H54 (cell line): ENCODE measurements at regions not wholly inside any gene's neighbourhood (a gene's known extent, or its start where the extent isn't known, plus 50 kb on each side); places are given as distances from the start of the nearest gene placed in this dataset.
"Not testable (repeated sequence)": the region's sequence is repeated elsewhere in the genome, so short reads cannot be mapped to it uniquely, and the experiment has no call there.

Experiments used
- DNase-seq: peaks from one replicate; pipeline ENCODE4 v3.0.0; 2011; ENCODE audit warnings: low spot score, mixed read lengths; ENCODE audit not compliant: insufficient read length
- FAIRE-seq: peaks from 3 replicates; lab custom pipeline; 2011; peaks lifted over from hg19 to GRCh38; lab: Jason Lieb, UNC
- POLR2A ChIP-seq: IDR thresholded peaks from 2 replicates; pipeline ENCODE4 v1.6.1; 2011; ENCODE audit warnings: low read depth, mild to moderate bottlenecking, low read length

- FAIRE-seq: peak; percentile 81
These were observed 114.5 kb upstream of the SYT13 start for GRCh38 chr11:45400591-45400990.

DNA sequence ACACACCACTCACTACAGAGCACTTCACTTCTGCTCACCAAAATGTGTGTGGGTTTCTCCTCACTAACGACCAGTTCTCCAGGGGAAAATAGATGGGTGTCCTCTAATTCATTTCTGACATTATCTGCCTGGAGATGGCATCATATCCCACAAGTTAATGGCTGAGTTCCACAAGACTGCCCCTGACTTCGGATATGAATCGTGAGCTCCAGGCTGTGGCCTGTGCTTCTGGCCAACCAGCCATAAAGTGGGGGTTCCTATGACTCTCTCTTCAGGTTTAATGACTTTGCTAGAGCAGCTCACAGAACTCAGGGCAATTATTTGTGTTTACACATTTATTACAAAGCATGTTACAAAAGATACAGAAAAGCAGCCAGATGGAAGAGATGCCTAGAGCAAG, 113.0 kb upstream of the SYT13 start:
- DNase-seq (no peak), FAIRE-seq (no peak)
- no peak for TF ChIP-seq POLR2A

More at GRCh38 chr11:45400591-45400990, 114.5 kb upstream of the SYT13 start:
- no peak for TF ChIP-seq POLR2A
- DNase-seq: peak; percentile 67

DNA sequence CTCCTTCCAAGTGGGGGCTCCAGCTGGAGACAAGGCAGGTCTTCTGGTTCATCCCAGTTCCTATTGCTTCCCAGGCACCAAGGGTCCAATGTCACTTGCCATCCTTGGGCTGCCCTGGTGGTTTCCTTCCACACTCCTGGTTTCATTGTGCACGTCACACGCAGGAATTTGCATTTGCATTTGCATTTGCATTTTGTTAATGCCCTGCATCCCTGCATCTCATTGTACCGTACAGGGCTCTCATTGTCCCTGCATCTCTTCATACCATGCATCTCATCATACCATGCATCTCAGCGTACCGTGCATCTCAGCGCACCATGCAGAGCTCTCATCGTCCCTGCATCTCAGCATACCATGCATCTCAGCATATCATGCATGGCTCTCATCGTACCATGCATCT, 112.2 kb upstream of the SYT13 start:
- no peak for TF ChIP-seq POLR2A
- FAIRE-seq (no peak), DNase-seq (no peak)

DNA sequence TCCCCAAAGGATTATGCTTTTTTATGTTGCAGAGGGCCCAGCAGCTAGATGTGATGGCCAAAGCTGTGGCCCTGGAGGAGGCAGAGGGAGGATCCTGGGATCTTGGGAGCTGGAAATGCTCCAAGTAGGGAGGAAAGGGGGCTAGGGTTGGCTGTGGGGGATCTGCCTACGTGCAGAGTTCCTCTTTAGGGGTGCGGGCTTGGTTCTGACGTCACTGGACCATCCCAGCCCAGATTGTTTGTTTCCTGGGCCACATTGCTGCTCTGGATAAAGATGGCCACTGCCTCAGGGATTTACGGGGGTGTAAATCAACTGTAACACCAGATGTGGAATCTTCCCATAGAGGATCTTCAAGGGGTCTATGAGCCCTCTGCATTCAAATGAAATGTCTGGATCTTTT, 110.3 kb upstream of the SYT13 start:
- no peak for FAIRE-seq
- no peak for DNase-seq
- no peak for TF ChIP-seq POLR2A

- FAIRE-seq (no peak), DNase-seq (no peak)
- no peak for TF ChIP-seq POLR2A
These were observed 109.8 kb upstream of the SYT13 start for GRCh38 chr11:45395947-45396346.

- FAIRE-seq (no peak), DNase-seq (no peak)
- TF ChIP-seq POLR2A: no peak
These were observed 109.3 kb upstream of the SYT13 start for GRCh38 chr11:45395421-45395820.

DNA sequence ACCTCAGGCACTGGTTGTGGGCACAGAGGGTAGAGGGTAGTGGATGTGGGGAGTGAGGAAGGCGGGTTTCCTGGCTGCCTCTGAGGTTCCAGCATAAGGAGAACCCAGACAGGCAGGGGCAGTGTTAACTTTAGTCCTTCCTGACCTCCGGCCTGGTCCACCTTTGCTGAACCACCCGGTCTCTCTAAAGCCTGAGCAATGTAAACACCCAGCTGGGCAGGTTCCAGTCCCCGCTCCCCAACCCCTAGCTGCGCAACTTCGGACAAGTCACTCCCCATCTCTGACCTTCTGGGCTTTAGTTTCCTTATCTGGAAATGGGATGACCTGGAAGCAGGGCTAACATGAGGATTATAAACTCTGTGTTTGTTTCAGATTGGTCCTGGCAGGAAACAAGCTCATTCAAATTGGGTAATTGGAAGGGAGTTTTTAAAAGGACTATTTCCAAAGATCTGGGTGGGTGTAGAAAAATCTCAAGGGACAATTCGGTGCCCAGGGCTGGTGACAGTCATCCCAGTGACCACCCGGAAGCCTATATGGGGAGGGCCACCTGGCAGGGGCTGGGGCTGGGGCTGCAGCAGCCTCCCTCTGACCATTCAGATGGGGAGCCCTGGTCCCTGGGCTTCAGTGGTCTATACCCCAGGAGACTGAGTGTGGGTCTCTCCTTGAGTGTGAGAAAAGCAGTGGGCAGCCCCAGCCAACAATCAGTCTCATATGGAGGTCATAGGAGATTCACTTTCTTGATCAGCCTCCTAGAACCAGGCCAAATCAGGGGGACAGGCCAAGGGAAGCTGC, 108.3 kb upstream of the SYT13 start:
- no peak for DNase-seq
- no peak for FAIRE-seq

GRCh38 chr11:45393826-45394225, 107.7 kb upstream of the SYT13 start:
- FAIRE-seq: no peak
- no peak for DNase-seq
- no peak for TF ChIP-seq POLR2A

More for the DNA sequence above, 108.3 kb upstream of the SYT13 start:
- no peak for TF ChIP-seq POLR2A

GRCh38 chr11:45393334-45393733, 107.2 kb upstream of the SYT13 start:
- TF ChIP-seq POLR2A: no peak
- DNase-seq (no peak), FAIRE-seq (no peak)

GRCh38 chr11:45392591-45393091, 106.5 kb upstream of the SYT13 start:
- TF ChIP-seq POLR2A: no peak
- no peak for FAIRE-seq
- DNase-seq: no peak

DNA sequence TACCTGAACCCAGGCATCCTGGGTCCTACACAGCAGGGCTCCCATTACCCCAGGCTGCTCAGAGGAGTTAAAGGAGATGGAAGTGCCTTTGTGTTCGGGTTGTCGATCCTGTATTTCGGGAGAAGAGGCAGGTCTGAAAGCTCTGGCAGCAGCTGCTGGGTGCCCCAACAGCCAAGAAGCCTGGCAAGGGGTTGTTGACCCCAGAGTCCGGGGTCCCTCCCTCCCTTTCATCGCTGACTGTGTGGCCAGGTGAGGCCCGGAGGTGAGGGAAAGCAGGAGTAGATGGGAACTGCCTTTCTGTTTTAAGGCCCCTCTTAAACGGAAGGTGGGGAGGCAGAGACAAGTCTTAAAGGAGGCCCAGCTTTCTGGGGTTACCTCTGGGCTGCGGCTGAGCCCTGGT, 106.0 kb upstream of the SYT13 start:
- FAIRE-seq (no peak), DNase-seq (no peak)
- TF ChIP-seq POLR2A: no peak

DNA sequence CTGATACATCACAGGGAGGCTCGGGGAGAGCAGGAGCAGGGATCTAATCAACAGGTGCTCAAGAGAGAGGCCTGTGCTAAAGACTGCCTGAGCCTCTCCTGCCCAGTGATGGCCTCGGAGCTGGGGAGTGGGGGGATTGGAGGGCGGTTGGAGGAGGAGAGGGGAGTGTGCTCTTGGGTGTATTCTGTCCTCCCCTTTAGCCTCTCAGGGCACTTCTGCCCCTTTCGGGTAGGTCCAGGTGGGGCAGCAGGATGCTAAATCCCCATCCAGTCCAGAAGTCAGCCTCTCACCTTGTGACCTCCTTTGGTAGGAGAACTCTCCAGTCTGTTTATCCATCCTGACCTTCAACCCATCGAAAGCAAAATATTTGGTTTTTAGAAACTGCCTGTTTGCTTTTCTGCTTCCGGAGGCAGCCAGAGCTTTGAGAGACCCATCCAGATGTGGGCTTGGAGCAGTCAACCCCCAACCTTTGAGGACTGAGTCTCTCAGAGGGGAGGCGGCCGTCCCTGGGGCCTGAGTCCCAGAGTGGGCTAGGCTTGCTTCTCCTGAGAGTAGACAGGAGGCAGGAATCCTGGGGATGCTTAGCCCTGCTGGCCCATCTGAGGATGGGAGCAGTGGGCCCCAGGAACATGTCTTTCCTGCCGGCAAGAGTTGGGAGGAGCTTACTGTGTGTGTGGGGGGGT, 105.2 kb upstream of the SYT13 start:
- DNase-seq (no peak), FAIRE-seq (no peak)
- no peak for TF ChIP-seq POLR2A

DNA sequence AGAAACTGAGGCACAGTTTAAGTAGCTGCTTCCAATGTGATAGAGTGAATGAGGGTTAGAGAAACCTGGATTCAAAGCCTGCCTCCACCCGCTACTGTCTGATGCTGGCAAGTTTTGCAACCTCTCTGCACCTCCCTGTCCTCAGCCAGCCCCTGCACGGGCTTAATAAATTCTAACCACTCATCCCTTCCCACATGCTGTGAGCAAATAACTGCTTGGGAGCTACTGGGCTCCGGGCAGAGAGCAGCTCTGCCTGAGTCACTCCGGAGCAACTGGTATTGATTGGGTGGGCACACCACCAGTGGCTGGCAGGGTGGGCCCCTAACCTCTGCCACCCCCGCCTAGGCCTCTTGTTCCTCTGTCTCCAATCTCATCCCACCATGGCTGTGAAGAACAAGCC, 104.3 kb upstream of the SYT13 start:
- DNase-seq (peak; percentile 65), FAIRE-seq (no peak)
- no peak for TF ChIP-seq POLR2A

GRCh38 chr11:45388472-45388871, 102.3 kb upstream of the SYT13 start:
- DNase-seq (no peak), FAIRE-seq (no peak)
- no peak for TF ChIP-seq POLR2A

- DNase-seq, FAIRE-seq: not testable (repeated sequence)
These were observed 101.7 kb upstream of the SYT13 start for GRCh38 chr11:45387885-45388284.
